ENCODE measurements at regions not wholly inside any gene's neighbourhood (a gene's known extent, or its start where the extent isn't known, plus 50 kb on each side); places are given as distances from the start of the nearest gene placed in this dataset.
A peak's percentile ranks its signal among the peaks of the same experiment; 100 is the strongest.

GRCh38 chr15:35150361-35150760, 65.3 kb upstream of the NANOGP8 start:
- no peak for TF ChIP-seq POLR2AphosphoS5 (IDR thresholded peaks at IDR 0.05)
- no peak for TF ChIP-seq CTCF (IDR thresholded peaks at IDR 0.05)
- no peak for TF ChIP-seq POLR2A (IDR thresholded peaks at IDR 0.05)
- Histone ChIP-seq H3K27me3 (replicated peaks; ENCODE audit: insufficient read depth) (no peaks in the 10 kb centered on the region), H3K36me3 (no peaks in the 10 kb centered on the region), H3K9me3 (no peaks in the 10 kb centered on the region), H3K4me3 (no peak overlapping the region), H3K27ac (no peak overlapping the region), H3K4me1 (replicated peaks) (no peaks in the 10 kb centered on the region)
- 72% methylated on average over 3 of the region's 3 CpGs for WGBS
- DNase-seq (ENCODE audit: low spot score), result no peak
- intact Hi-C loops (cut with DNase I), result no loop called here

DNA sequence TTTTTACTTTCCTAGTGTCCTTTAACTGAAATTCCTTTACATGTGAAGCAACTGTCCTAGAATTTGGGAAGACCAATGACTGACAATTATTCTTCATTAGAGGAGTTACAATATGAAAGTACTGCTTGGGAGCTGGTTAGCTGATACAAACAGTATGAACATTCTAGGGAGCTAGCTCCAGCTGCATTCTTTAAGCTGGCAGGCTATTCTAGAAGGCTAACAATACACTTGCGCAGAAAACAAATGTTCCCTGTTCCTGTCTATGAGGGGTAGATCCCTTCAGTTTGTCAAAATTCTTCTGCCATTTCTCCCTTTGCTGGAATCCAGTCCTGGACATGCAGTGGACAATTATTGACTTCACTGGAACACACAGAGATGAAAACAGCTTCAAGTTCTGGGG, 60.2 kb upstream of the NANOGP8 start:
- no peak for DNase-seq (ENCODE audit: low spot score)
- Histone ChIP-seq H3K9me3 (no peaks in the 10 kb centered on the region), H3K27me3 (replicated peaks; ENCODE audit: insufficient read depth) (no peaks in the 10 kb centered on the region), H3K27ac (no peak overlapping the region), H3K4me3 (no peak overlapping the region), H3K36me3 (no peaks in the 10 kb centered on the region), H3K4me1 (replicated peaks) (no peaks in the 10 kb centered on the region)
- TF ChIP-seq POLR2AphosphoS5 (IDR thresholded peaks at IDR 0.05), result no peak
- no peak for TF ChIP-seq CTCF (IDR thresholded peaks at IDR 0.05)
- TF ChIP-seq POLR2A (IDR thresholded peaks at IDR 0.05), result no peak
- intact Hi-C loops (cut with DNase I), result no loop called here
- WGBS, result 79% methylated on average over 1 of the region's 1 CpG

DNA sequence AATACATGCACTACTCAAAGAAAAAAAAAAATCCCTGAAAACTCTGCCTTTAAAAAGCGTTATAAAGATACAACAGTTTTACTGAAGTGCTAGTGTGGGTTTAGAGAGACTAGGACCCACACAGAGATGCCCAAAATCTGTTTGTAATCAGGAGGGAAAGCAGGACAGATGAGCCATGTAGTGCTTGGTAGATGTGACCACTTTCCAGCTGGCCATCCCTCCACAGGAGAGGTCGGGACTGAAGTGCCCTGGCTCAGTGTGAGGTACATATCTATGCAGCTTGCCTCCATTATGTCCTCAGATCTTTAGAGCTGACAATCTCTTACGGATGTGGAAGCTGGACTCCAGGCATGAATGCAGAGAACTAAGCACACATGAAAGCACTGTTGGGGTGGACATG, 57.5 kb upstream of the NANOGP8 start:
- H3K4me1 ChIP-seq (replicated peaks), result no peaks in the 10 kb centered on the region
- no peaks in the 10 kb centered on the region for H3K9me3 ChIP-seq
- WGBS, result 63% methylated on average over 3 of the region's 3 CpGs
- no peaks in the 10 kb centered on the region for H3K27me3 ChIP-seq (replicated peaks; ENCODE audit: insufficient read depth)
- intact Hi-C loops (cut with DNase I), result loop anchor here (5.0 kb wide), 1 partner anchor 45 kb away; no protein-coding TSS in a partner anchor
- H3K27ac ChIP-seq, result peak overlapping the region in 1 of 2 donors; percentile 25
- no peaks in the 10 kb centered on the region for H3K36me3 ChIP-seq
- DNase-seq (ENCODE audit: low spot score), result no peak
- no peak overlapping the region for H3K4me3 ChIP-seq
- no peak for TF ChIP-seq POLR2A (IDR thresholded peaks at IDR 0.05)
- TF ChIP-seq POLR2AphosphoS5 (IDR thresholded peaks at IDR 0.05), result no peak
- TF ChIP-seq CTCF (IDR thresholded peaks at IDR 0.05), result no peak

- TF ChIP-seq CTCF (IDR thresholded peaks at IDR 0.05) (no peak), POLR2A (IDR thresholded peaks at IDR 0.05) (no peak), POLR2AphosphoS5 (IDR thresholded peaks at IDR 0.05) (peak; percentile 27)
- no peak overlapping the region for H3K4me3 ChIP-seq
Measured at GRCh38 chr15:35141743-35142471, 56.8 kb upstream of the NANOGP8 start.

GRCh38 chr15:35139822-35140221, 54.7 kb upstream of the NANOGP8 start:
- H3K27me3 ChIP-seq (replicated peaks; ENCODE audit: insufficient read depth), result no peaks in the 10 kb centered on the region
- TF ChIP-seq POLR2A (IDR thresholded peaks at IDR 0.05), result no peak
- no peak for TF ChIP-seq CTCF (IDR thresholded peaks at IDR 0.05)
- TF ChIP-seq POLR2AphosphoS5 (IDR thresholded peaks at IDR 0.05), result no peak

More at GRCh38 chr15:35141743-35142471, 56.8 kb upstream of the NANOGP8 start:
- Histone ChIP-seq H3K36me3 (no peaks in the 10 kb centered on the region), H3K27me3 (replicated peaks; ENCODE audit: insufficient read depth) (no peaks in the 10 kb centered on the region), H3K4me1 (replicated peaks) (no peaks in the 10 kb centered on the region), H3K9me3 (no peaks in the 10 kb centered on the region), H3K27ac (peak overlapping the region; percentile 25 to 51)
- intact Hi-C loops (cut with DNase I), result loop anchor here (5.0 kb wide), 1 partner anchor 45 kb away; no protein-coding TSS in a partner anchor
- no peak for DNase-seq (ENCODE audit: low spot score)

More at GRCh38 chr15:35139822-35140221, 54.7 kb upstream of the NANOGP8 start:
- DNase-seq (ENCODE audit: low spot score), result no peak
- H3K4me3 ChIP-seq, result no peak overlapping the region
- H3K27ac ChIP-seq, result no peak overlapping the region
- H3K9me3 ChIP-seq, result no peaks in the 10 kb centered on the region
- no peaks in the 10 kb centered on the region for H3K4me1 ChIP-seq (replicated peaks)
- intact Hi-C loops (cut with DNase I), result loop anchor here (5.0 kb wide), 1 partner anchor 47 kb away; no protein-coding TSS in a partner anchor
- 84% methylated on average over 6 of the region's 6 CpGs for WGBS
- H3K36me3 ChIP-seq, result no peaks in the 10 kb centered on the region

Data from prostate gland (tissue), 2 donors.